ENCODE measurements at regions not wholly inside any gene's neighbourhood (a gene's known extent, or its start where the extent isn't known, plus 50 kb on each side); places are given as distances from the start of the nearest gene placed in this dataset.

DNA sequence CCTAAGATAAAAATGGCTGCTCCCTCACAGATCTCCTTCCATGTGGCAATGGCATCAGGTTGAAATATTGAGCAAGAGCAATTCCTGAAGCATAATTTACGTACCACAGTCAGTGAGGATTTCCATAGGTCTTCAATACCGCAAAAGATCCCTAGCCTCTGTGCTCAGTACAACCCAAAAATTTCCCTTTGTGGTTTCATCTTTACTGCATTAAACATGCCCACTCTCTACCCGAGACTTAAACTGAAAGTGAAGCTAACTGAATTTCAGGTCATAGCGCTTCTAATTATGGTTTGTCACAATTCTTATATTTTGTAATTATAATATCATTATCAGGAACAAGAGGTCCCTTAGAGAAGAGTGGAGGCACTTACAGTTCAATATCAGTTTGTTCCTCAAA is 1071.1 kb downstream of the XPNPEP1 start:
- no peak overlapping the region for H3K27ac ChIP-seq (ENCODE audit: insufficient read depth, low read length)
- dilution Hi-C loops (cut with HindIII; ENCODE audit: low sequenced_read_pairs, unreplicated experiment): no loop called here
- BruUV-seq (replicated peaks): no TSS peak

More for the DNA sequence above, 1071.1 kb downstream of the XPNPEP1 start:
- Histone ChIP-seq H3K36me3 (ENCODE audit: control insufficient read depth, insufficient read depth, low read length) (no peaks in the 10 kb centered on the region), H2AK9ac (replicated peaks; ENCODE audit: low read depth, low read length, poor library complexity) (no peak overlapping the region), H3K9me3 (ENCODE audit: control insufficient read depth, insufficient read depth, low read length) (no peaks in the 10 kb centered on the region), H2BK120ac (ENCODE audit: low read depth, low read length) (no peak overlapping the region), H2AFZ (replicated peaks; ENCODE audit: low read length, poor library complexity) (no peak overlapping the region), H3K4ac (ENCODE audit: low read depth, low read length) (no peak overlapping the region), H2BK20ac (ENCODE audit: low read depth, low read length) (no peak overlapping the region), H4K5ac (ENCODE audit: low read depth, low read length) (no peak overlapping the region), H3K18ac (ENCODE audit: low read depth, low read length) (no peak overlapping the region), H3K9ac (ENCODE audit: low read depth, low read length) (no peak overlapping the region), H3K9me1 (ENCODE audit: insufficient read depth, low read length) (no peaks in the 10 kb centered on the region), H3K79me1 (ENCODE audit: low read depth in 1 of 2, low read length in 2 of 2) (no peaks in the 10 kb centered on the region), H4K8ac (ENCODE audit: low read depth in 2 of 2, low read length in 2 of 2) (no peak overlapping the region), H2BK15ac (ENCODE audit: low read depth, low read length) (no peak overlapping the region), H2AK5ac (ENCODE audit: low read depth, low read length) (no peak overlapping the region), H3K23ac (ENCODE audit: low read depth, low read length) (no peak overlapping the region), H3K14ac (replicated peaks; ENCODE audit: low read depth, low read length) (no peak overlapping the region), H2BK5ac (ENCODE audit: low read depth, low read length, poor library complexity, severe bottlenecking) (no peak overlapping the region), H3K56ac (ENCODE audit: extremely low read depth, insufficient read depth, low read length) (no peak overlapping the region), H3K4me3 (ENCODE audit: insufficient read depth, low read depth, low read length) (no peak overlapping the region), H3K4me2 (ENCODE audit: low read depth, low read length) (no peak overlapping the region), H4K91ac (ENCODE audit: insufficient read depth, low read depth, low read length) (no peak overlapping the region), H3K4me1 (ENCODE audit: control insufficient read depth, insufficient read depth, low read length) (no peaks in the 10 kb centered on the region), H4K20me1 (ENCODE audit: insufficient read depth, low read length) (no peaks in the 10 kb centered on the region), H3K27me3 (ENCODE audit: control insufficient read depth, insufficient read depth, low read length) (no peaks in the 10 kb centered on the region)
- intact Hi-C loops (cut with micrococcal nuclease): no loop called here
- CTCF ChIA-PET: no interaction called here
- TF ChIP-seq MXI1 (IDR thresholded peaks at IDR 0.05; ENCODE audit: borderline replicate concordance, low read depth, low read length): no peak
- POLR2A ChIA-PET (ENCODE audit: unreplicated experiment): no interaction called here
- in situ Hi-C loops (cut with MboI; ENCODE audit: low sequenced_read_pairs): no loop called here
- ATAC-seq (ENCODE audit: low read depth) (no peak), DNase-seq (no peak)
- no CpG with 5 or more reads among the region's 4 CpGs for WGBS, 2 experiments (ENCODE audit: extremely low coverage in 2 of 2, insufficient read length in 1 of 2)

Data from IMR-90 (cell line).